ENCODE measurements at regions not wholly inside any gene's neighbourhood (a gene's known extent, or its start where the extent isn't known, plus 50 kb on each side); places are given as distances from the start of the nearest gene placed in this dataset.

GRCh38 chr3:167899093-167899492 lies 163.6 kb downstream of the SERPINI1 start:
- ATAC-seq = no peak
- H3K4me3 ChIP-seq = no peak overlapping the region
- H3K9me3 ChIP-seq = no peaks in the 10 kb centered on the region
- WGBS, 2 donors = 46 to 52% methylated on average over 3 of the region's 3 CpGs
- H3K36me3 ChIP-seq = no peaks in the 10 kb centered on the region
- H3K4me1 ChIP-seq = no peaks in the 10 kb centered on the region
- no peak for TF ChIP-seq CTCF (IDR thresholded peaks at IDR 0.05)
- DNase-seq = no peak
- FAIRE-seq = no peak
- H3K27ac ChIP-seq = no peak overlapping the region
- intact Hi-C loops (cut with DNase I) = no loop called here
- no peaks in the 10 kb centered on the region for H3K27me3 ChIP-seq

- TF ChIP-seq CTCF (IDR thresholded peaks at IDR 0.05) = no peak
- no peaks in the 10 kb centered on the region for H3K9me3 ChIP-seq
- H3K36me3 ChIP-seq = no peaks in the 10 kb centered on the region
- FAIRE-seq (no peak), DNase-seq (no peak), ATAC-seq (no peak)
- intact Hi-C loops (cut with DNase I) = no loop called here
- no peak overlapping the region for H3K4me3 ChIP-seq
- no peak overlapping the region for H3K27ac ChIP-seq
- H3K27me3 ChIP-seq = no peaks in the 10 kb centered on the region
- H3K4me1 ChIP-seq = no peaks in the 10 kb centered on the region
These were observed 162.6 kb downstream of the SERPINI1 start for GRCh38 chr3:167898091-167898490.

- Histone ChIP-seq H3K36me3 (no peaks in the 10 kb centered on the region), H3K27me3 (no peaks in the 10 kb centered on the region), H3K9me3 (no peaks in the 10 kb centered on the region), H3K27ac (no peak overlapping the region), H3K4me3 (no peak overlapping the region), H3K4me1 (no peaks in the 10 kb centered on the region)
- 59 to 68% methylated on average over 4 of the region's 4 CpGs for WGBS, 2 donors
- TF ChIP-seq CTCF (IDR thresholded peaks at IDR 0.05) = no peak
- FAIRE-seq (no peak), DNase-seq (no peak), ATAC-seq (no peak)
- intact Hi-C loops (cut with DNase I) = no loop called here
These were observed 160.2 kb downstream of the SERPINI1 start for GRCh38 chr3:167895684-167896083.

- Histone ChIP-seq H3K4me1 (no peaks in the 10 kb centered on the region), H3K27me3 (no peaks in the 10 kb centered on the region), H3K9me3 (no peaks in the 10 kb centered on the region), H3K4me3 (no peak overlapping the region), H3K27ac (no peak overlapping the region), H3K36me3 (no peaks in the 10 kb centered on the region)
- intact Hi-C loops (cut with DNase I) = no loop called here
- no peak for DNase-seq
- no peak for ATAC-seq
- no peak for TF ChIP-seq CTCF (IDR thresholded peaks at IDR 0.05)
- 23 to 26% methylated on average over 1 of the region's 1 CpG for WGBS, 2 donors
- FAIRE-seq = no peak
These were observed 159.7 kb downstream of the SERPINI1 start for GRCh38 chr3:167895178-167895577.

GRCh38 chr3:167892205-167892604 lies 156.7 kb downstream of the SERPINI1 start:
- no peaks in the 10 kb centered on the region for H3K36me3 ChIP-seq
- FAIRE-seq = no peak
- H3K4me1 ChIP-seq = peaks cover 0 to 4% (median 4%) of the 10 kb centered on the region in 3 donors
- H3K27ac ChIP-seq = no peak overlapping the region
- no peak for DNase-seq
- no peak overlapping the region for H3K4me3 ChIP-seq
- H3K9me3 ChIP-seq = no peaks in the 10 kb centered on the region
- WGBS, 2 donors = 59 to 65% methylated on average over 4 of the region's 4 CpGs
- TF ChIP-seq CTCF (IDR thresholded peaks at IDR 0.05) = no peak
- no peaks in the 10 kb centered on the region for H3K27me3 ChIP-seq
- no peak for ATAC-seq
- intact Hi-C loops (cut with DNase I) = no loop called here

All from pancreas (tissue), 10 donors.